ENCODE measurements at regions not wholly inside any gene's neighbourhood (a gene's known extent, or its start where the extent isn't known, plus 50 kb on each side); places are given as distances from the start of the nearest gene placed in this dataset.

GRCh38 chr14:76651410-76652055 lies 109.7 kb upstream of the VASH1 start:
- TF ChIP-seq, protein P1, sequence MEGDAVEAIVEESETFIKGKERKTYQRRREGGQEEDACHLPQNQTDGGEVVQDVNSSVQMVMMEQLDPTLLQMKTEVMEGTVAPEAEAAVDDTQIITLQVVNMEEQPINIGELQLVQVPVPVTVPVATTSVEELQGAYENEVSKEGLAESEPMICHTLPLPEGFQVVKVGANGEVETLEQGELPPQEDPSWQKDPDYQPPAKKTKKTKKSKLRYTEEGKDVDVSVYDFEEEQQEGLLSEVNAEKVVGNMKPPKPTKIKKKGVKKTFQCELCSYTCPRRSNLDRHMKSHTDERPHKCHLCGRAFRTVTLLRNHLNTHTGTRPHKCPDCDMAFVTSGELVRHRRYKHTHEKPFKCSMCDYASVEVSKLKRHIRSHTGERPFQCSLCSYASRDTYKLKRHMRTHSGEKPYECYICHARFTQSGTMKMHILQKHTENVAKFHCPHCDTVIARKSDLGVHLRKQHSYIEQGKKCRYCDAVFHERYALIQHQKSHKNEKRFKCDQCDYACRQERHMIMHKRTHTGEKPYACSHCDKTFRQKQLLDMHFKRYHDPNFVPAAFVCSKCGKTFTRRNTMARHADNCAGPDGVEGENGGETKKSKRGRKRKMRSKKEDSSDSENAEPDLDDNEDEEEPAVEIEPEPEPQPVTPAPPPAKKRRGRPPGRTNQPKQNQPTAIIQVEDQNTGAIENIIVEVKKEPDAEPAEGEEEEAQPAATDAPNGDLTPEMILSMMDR (IDR thresholded peaks at IDR 0.05; ENCODE audit: low read depth, low read length, poor library complexity, severe bottlenecking) = no peak
- TF ChIP-seq EZH2phosphoT487 (IDR thresholded peaks at IDR 0.05; ENCODE audit: borderline replicate concordance, low read length) = no peak
